ENCODE measurements at regions not wholly inside any gene's neighbourhood (a gene's known extent, or its start where the extent isn't known, plus 50 kb on each side); places are given as distances from the start of the nearest gene placed in this dataset.

- TF ChIP-seq MYC (IDR thresholded peaks at IDR 0.05; ENCODE audit: low read depth, low read length), result no peak
- TF ChIP-seq, protein P1, sequence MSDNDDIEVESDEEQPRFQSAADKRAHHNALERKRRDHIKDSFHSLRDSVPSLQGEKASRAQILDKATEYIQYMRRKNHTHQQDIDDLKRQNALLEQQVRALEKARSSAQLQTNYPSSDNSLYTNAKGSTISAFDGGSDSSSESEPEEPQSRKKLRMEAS (IDR thresholded peaks at IDR 0.05; ENCODE audit: low read depth, low read length), result no peak
- no peak for TF ChIP-seq POLR2A (IDR thresholded peaks at IDR 0.05; ENCODE audit: extremely low read depth, insufficient read length)
- TF ChIP-seq, protein P2, sequence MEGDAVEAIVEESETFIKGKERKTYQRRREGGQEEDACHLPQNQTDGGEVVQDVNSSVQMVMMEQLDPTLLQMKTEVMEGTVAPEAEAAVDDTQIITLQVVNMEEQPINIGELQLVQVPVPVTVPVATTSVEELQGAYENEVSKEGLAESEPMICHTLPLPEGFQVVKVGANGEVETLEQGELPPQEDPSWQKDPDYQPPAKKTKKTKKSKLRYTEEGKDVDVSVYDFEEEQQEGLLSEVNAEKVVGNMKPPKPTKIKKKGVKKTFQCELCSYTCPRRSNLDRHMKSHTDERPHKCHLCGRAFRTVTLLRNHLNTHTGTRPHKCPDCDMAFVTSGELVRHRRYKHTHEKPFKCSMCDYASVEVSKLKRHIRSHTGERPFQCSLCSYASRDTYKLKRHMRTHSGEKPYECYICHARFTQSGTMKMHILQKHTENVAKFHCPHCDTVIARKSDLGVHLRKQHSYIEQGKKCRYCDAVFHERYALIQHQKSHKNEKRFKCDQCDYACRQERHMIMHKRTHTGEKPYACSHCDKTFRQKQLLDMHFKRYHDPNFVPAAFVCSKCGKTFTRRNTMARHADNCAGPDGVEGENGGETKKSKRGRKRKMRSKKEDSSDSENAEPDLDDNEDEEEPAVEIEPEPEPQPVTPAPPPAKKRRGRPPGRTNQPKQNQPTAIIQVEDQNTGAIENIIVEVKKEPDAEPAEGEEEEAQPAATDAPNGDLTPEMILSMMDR (IDR thresholded peaks at IDR 0.05; ENCODE audit: low read depth, low read length), result no peak
- DNase-seq (ENCODE audit: low read depth), result no peak
- no peak overlapping the region for H3K4me3 ChIP-seq (ENCODE audit: low read depth, low read length)
These were observed 166.4 kb upstream of the PPP1R3A start for GRCh38 chr7:114085313-114085591.

- no peak for DNase-seq (ENCODE audit: low read depth)
- TF ChIP-seq, protein P2 (IDR thresholded peaks at IDR 0.05; ENCODE audit: low read depth, low read length), result no peak
- TF ChIP-seq MYC (IDR thresholded peaks at IDR 0.05; ENCODE audit: low read depth, low read length) (no peak), POLR2A (IDR thresholded peaks at IDR 0.05; ENCODE audit: extremely low read depth, insufficient read length) (no peak)
- TF ChIP-seq, protein P1 (IDR thresholded peaks at IDR 0.05; ENCODE audit: low read depth, low read length), result no peak
- no peak overlapping the region for H3K4me3 ChIP-seq (ENCODE audit: low read depth, low read length)
These were observed 165.9 kb upstream of the PPP1R3A start for GRCh38 chr7:114084472-114085312.

DNA sequence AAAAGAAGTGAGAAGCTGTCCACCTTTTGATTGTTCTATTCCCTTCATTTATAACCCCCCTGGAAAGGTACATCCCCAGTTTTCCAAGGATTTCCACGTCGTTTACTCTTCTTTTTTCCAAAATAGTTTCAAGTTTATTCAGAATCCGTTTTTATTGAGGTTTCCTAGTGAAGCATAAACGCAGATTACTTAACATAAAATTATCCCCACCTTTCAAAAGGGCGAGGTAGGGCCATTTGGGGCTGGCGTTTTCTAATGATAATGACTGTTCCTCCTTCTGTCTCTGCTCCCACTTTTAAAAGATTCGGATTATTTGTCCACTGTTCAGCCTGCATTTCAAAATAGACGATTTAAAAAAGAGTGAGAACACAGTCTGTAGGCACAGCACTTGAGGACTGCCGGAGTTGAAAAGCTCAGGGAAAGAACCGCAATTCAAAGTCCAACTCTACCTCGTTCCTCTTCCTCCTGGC lies 165.2 kb upstream of the PPP1R3A start:
- DNase-seq (ENCODE audit: low read depth), result no peak
- TF ChIP-seq, protein P2 (IDR thresholded peaks at IDR 0.05; ENCODE audit: low read depth, low read length), result no peak
- TF ChIP-seq, protein P1 (IDR thresholded peaks at IDR 0.05; ENCODE audit: low read depth, low read length), result no peak
- no peak for TF ChIP-seq POLR2A (IDR thresholded peaks at IDR 0.05; ENCODE audit: extremely low read depth, insufficient read length)
- no peak for TF ChIP-seq MYC (IDR thresholded peaks at IDR 0.05; ENCODE audit: low read depth, low read length)
- no peak overlapping the region for H3K4me3 ChIP-seq (ENCODE audit: low read depth, low read length)

DNA sequence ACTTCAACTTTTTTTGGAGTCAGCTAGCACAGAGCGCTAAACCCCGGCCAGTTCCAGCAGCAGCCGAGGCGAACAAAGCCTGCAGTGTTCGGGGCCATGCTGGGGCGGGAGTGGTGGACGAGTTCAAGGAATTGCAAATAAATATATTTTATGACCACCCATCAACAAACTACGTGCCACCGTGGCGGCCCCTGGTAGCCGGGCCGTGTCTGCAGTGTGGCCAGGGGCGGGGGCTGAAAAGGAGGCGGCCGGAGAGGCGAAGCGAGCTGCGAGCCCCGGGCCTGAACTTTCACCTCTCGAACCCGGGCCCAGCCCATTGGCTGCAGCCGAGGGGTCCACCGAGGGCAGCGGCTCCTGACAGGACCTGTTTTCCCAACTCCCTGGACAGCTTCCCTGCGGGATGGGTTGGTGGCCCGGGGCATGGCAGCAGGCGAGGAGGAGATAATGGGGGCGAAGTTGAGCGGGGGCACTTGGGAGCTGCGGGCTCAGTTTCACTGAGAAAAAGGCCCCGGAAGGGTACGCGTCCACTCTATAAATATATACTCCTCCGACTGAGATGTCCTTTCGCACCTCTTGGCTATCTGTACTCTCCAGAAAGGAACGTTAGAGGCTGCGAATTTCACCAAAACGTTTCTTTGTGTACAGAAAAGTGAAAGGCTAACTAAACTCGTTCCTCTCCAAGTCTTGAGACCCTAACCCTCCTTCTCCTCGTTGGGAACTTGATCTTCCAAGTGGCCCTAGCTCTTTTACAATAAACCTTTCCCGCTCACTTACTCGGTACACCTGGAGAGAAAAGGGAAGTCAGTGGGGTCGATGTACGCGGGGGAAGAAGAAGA lies 164.6 kb upstream of the PPP1R3A start:
- TF ChIP-seq, protein P1 (IDR thresholded peaks at IDR 0.05; ENCODE audit: low read depth, low read length), result no peak
- TF ChIP-seq POLR2A (IDR thresholded peaks at IDR 0.05; ENCODE audit: extremely low read depth, insufficient read length), result no peak
- TF ChIP-seq, protein P2 (IDR thresholded peaks at IDR 0.05; ENCODE audit: low read depth, low read length), result no peak
- TF ChIP-seq MYC (IDR thresholded peaks at IDR 0.05; ENCODE audit: low read depth, low read length), result no peak
- no peak for DNase-seq (ENCODE audit: low read depth)
- H3K4me3 ChIP-seq (ENCODE audit: low read depth, low read length), result no peak overlapping the region

GRCh38 chr7:114082642-114083165 lies 163.9 kb upstream of the PPP1R3A start:
- no peak for DNase-seq (ENCODE audit: low read depth)
- TF ChIP-seq POLR2A (IDR thresholded peaks at IDR 0.05; ENCODE audit: extremely low read depth, insufficient read length), result no peak
- TF ChIP-seq MYC (IDR thresholded peaks at IDR 0.05; ENCODE audit: low read depth, low read length), result no peak
- TF ChIP-seq, protein P2 (IDR thresholded peaks at IDR 0.05; ENCODE audit: low read depth, low read length), result no peak
- TF ChIP-seq, protein P1 (IDR thresholded peaks at IDR 0.05; ENCODE audit: low read depth, low read length), result no peak
- no peak overlapping the region for H3K4me3 ChIP-seq (ENCODE audit: low read depth, low read length)

Data from NB4 (cell line).